ENCODE measurements at regions not wholly inside any gene's neighbourhood (a gene's known extent, or its start where the extent isn't known, plus 50 kb on each side); places are given as distances from the start of the nearest gene placed in this dataset.
"Not testable (repeated sequence)": the region's sequence is repeated elsewhere in the genome, so short reads cannot be mapped to it uniquely, and the experiment has no call there.

- not testable (repeated sequence) for TF ChIP-seq SNAI2 (CRISPR knock-in tag; IDR thresholded peaks at IDR 0.05); TSHZ2 (CRISPR knock-in tag; IDR thresholded peaks at IDR 0.05); ZNF8 (CRISPR knock-in tag; IDR thresholded peaks at IDR 0.05); ARNTL (CRISPR knock-in tag; IDR thresholded peaks at IDR 0.05; ENCODE audit: borderline replicate concordance, low read depth); ZNF565 (CRISPR knock-in tag; conservative IDR thresholded peaks at IDR 0.05; ENCODE audit: low read depth); ESRRG (CRISPR knock-in tag; IDR thresholded peaks at IDR 0.05); CSRNP3 (CRISPR knock-in tag; IDR thresholded peaks at IDR 0.05)
Observed at GRCh38 chr2:111494981-111495315, 374.2 kb downstream of the BCL2L11 start.

All from SK-N-SH treated with all-trans-retinoic acid at 6 μM for 48 hours (cell line).